ENCODE measurements at regions not wholly inside any gene's neighbourhood (a gene's known extent, or its start where the extent isn't known, plus 50 kb on each side); places are given as distances from the start of the nearest gene placed in this dataset.

GRCh38 chr10:112080231-112080630 is 103.3 kb downstream of the GPAM start:
- TF ChIP-seq CTCF (IDR thresholded peaks at IDR 0.05) (no peak), EZH2 (IDR thresholded peaks at IDR 0.05; ENCODE audit: borderline replicate concordance, insufficient read depth, low read depth, low read length, poor library complexity, severe bottlenecking) (no peak)
